Uterus (tissue), 3 donors: ENCODE measurements at regions not wholly inside any gene's neighbourhood (a gene's known extent, or its start where the extent isn't known, plus 50 kb on each side); places are given as distances from the start of the nearest gene placed in this dataset.

Source experiments
- DNase-seq, 2 donors: peaks; one replicate each; pipeline ENCODE4 v3.0.0-alpha.2; 2019 to 2020
- H3K27ac ChIP-seq, 2 donors: fragments of 200-600 bp; sonication (generic); 1 replicate in 1 of 2; 2 replicates in 1 of 2; pipeline ENCODE4 v1.5.1; 2016 to 2018
- H3K27me3 ChIP-seq, 2 donors: fragments of 200-600 bp; sonication (generic); one replicate each; pipeline ENCODE4 v1.5.1; 2018 to 2019; ENCODE audit warnings: control low read depth in 1 of 2
- H3K36me3 ChIP-seq, 2 donors: fragments of 200-600 bp; sonication (generic); one replicate each; pipeline ENCODE4 v1.5.1; 2019; ENCODE audit warnings: control low read depth in 1 of 2
- H3K4me1 ChIP-seq, 2 donors: fragments of 200-600 bp; sonication (generic); one replicate each; pipeline ENCODE4 v1.5.1; 2018 to 2019; ENCODE audit warnings: control low read depth in 1 of 2
- H3K4me3 ChIP-seq, 2 donors: fragments of 200-600 bp; sonication (generic); 1 replicate in 1 of 2; 2 replicates in 1 of 2; pipeline ENCODE4 v1.5.1; 2018 to 2019; ENCODE audit warnings: mild to moderate bottlenecking in 1 of 2
- H3K9me3 ChIP-seq, 2 donors: fragments of 200-600 bp; sonication (generic); one replicate each; pipeline ENCODE4 v1.5.1; 2019; ENCODE audit warnings: control low read depth in 1 of 2
- CTCF ChIP-seq, 4 experiments: fragments of 200-600 bp in 2 of 4; fragments of 450-650 bp in 2 of 4; sonication (generic) in 2 of 4; IDR thresholded peaks; one replicate each; pipeline ENCODE4 v1.5.1; 2016 to 2019; ENCODE audit warnings: antibody characterized with exemption in 4 of 4, mild to moderate bottlenecking in 2 of 4, moderate library complexity in 1 of 4
- POLR2A ChIP-seq, 2 donors: fragments of 450-650 bp; IDR thresholded peaks; one replicate each; pipeline ENCODE4 v1.6.1; 2016; ENCODE audit warnings: antibody characterized with exemption in 2 of 2, mild to moderate bottlenecking in 1 of 2, moderate library complexity in 1 of 2
- intact Hi-C: fragments of 100-400 bp; cut with DNase I; formaldehyde crosslinking; loops from one replicate; pipeline ENCODE4 v1.15.1; 2023; ENCODE audit warnings: low total_unique reads
- donor health status: DM: yes; HTN: yes; CAD: no.

GRCh38 chr3:102102394-102102793 lies 253.1 kb downstream of the NFKBIZ start:
- Histone ChIP-seq H3K4me1 (no peaks in the 10 kb centered on the region), H3K27me3 (no peaks in the 10 kb centered on the region), H3K4me3 (no peak overlapping the region), H3K27ac (no peak overlapping the region), H3K36me3 (no peaks in the 10 kb centered on the region), H3K9me3 (no peaks in the 10 kb centered on the region)
- TF ChIP-seq POLR2A (IDR thresholded peaks at IDR 0.05) (no peak), CTCF (IDR thresholded peaks at IDR 0.05) (no peak)
- intact Hi-C loops, result no loop called here
- no peak for DNase-seq

GRCh38 chr3:102104033-102104432 lies 254.7 kb downstream of the NFKBIZ start:
- Histone ChIP-seq H3K27me3 (no peaks in the 10 kb centered on the region), H3K9me3 (no peaks in the 10 kb centered on the region), H3K27ac (no peak overlapping the region), H3K4me1 (no peaks in the 10 kb centered on the region), H3K4me3 (no peak overlapping the region), H3K36me3 (no peaks in the 10 kb centered on the region)
- no peak for DNase-seq
- TF ChIP-seq CTCF (IDR thresholded peaks at IDR 0.05) (no peak), POLR2A (IDR thresholded peaks at IDR 0.05) (no peak)
- intact Hi-C loops, result no loop called here

- Histone ChIP-seq H3K27me3 (no peaks in the 10 kb centered on the region), H3K36me3 (no peaks in the 10 kb centered on the region), H3K4me3 (no peak overlapping the region), H3K9me3 (no peaks in the 10 kb centered on the region), H3K4me1 (no peaks in the 10 kb centered on the region), H3K27ac (no peak overlapping the region)
- intact Hi-C loops, result no loop called here
- DNase-seq, result no peak
- TF ChIP-seq POLR2A (IDR thresholded peaks at IDR 0.05) (no peak), CTCF (IDR thresholded peaks at IDR 0.05) (no peak)
Measured at GRCh38 chr3:102105193-102105592, 255.9 kb downstream of the NFKBIZ start.

- H3K9me3 ChIP-seq, result no peaks in the 10 kb centered on the region
- no peaks in the 10 kb centered on the region for H3K27me3 ChIP-seq
- H3K36me3 ChIP-seq, result no peaks in the 10 kb centered on the region
- H3K4me1 ChIP-seq, result no peaks in the 10 kb centered on the region
- no peak overlapping the region for H3K27ac ChIP-seq
- TF ChIP-seq POLR2A (IDR thresholded peaks at IDR 0.05) (no peak), CTCF (IDR thresholded peaks at IDR 0.05) (no peak)
- intact Hi-C loops, result no loop called here
- no peak for DNase-seq
- H3K4me3 ChIP-seq, result no peak overlapping the region
Measured at GRCh38 chr3:102106416-102107097, 257.2 kb downstream of the NFKBIZ start.

GRCh38 chr3:102112704-102113230 lies 263.5 kb downstream of the NFKBIZ start:
- no peaks in the 10 kb centered on the region for H3K9me3 ChIP-seq
- no peak for DNase-seq
- TF ChIP-seq CTCF (IDR thresholded peaks at IDR 0.05) (no peak), POLR2A (IDR thresholded peaks at IDR 0.05) (no peak)
- H3K4me1 ChIP-seq, result peaks cover 0 to 8% of the 10 kb centered on the region in 2 donors
- intact Hi-C loops, result no loop called here
- H3K4me3 ChIP-seq, result no peak overlapping the region
- no peaks in the 10 kb centered on the region for H3K27me3 ChIP-seq
- no peaks in the 10 kb centered on the region for H3K36me3 ChIP-seq
- H3K27ac ChIP-seq, result peak overlapping the region; percentile 78 to 80
